GM18502 (cell line): ENCODE measurements at regions not wholly inside any gene's neighbourhood (a gene's known extent, or its start where the extent isn't known, plus 50 kb on each side); places are given as distances from the start of the nearest gene placed in this dataset.
"Not testable (repeated sequence)": the region's sequence is repeated elsewhere in the genome, so short reads cannot be mapped to it uniquely, and the experiment has no call there.

Source experiments
- ATAC-seq: cut with Tn5 transposase; IDR thresholded peaks from one replicate; pipeline ENCODE4 v1.9.1; 2021; ENCODE audit warnings: mild to moderate bottlenecking; ENCODE audit not compliant: unreplicated experiment, poor library complexity

GRCh38 chr1:186775881-186776560 is 52.7 kb upstream of the PLA2G4A start:
- ATAC-seq = no peak

- no peak for ATAC-seq
Observed at GRCh38 chr1:186775036-186775435, 53.7 kb upstream of the PLA2G4A start.

DNA sequence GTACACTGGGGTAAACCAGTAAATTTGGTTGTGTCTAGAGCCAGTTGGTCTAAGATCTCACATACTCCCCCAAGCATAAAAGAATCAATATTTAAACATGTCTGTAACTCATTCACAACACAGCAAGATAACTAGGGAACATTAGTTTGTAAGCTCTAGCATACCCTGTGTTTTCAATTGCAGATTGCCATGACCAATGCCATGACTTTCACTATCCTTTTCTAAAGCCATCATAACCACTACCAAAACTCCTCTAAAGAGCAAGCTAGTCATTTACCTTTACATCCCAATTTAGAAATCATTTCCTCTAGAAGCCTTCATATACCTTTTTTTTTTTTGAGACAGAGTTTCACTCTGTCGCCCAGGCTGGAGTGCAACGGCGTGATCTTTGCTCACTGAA is 56.5 kb upstream of the PLA2G4A start:
- peak; percentile 44 for ATAC-seq

- ATAC-seq = no peak
Observed at GRCh38 chr1:186770421-186770820, 58.3 kb upstream of the PLA2G4A start.

DNA sequence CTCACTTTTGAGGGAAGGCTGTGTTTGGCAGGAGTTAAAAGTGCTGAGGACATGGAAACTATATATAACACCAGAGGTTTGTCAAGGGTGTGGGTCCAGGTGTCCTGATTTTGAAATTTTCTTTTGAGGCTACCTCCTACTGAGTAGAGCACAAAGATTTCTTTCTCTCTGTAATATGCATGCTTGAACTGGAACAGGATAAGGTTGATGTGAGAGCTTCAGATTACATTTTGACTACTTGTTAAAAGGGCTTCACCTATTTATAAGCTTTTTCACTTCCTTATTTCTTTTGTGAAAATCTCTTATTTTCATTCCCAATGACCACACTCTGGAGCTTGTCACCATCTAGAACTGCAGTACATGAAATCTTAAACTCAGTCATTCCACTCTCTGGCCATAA is 59.8 kb upstream of the PLA2G4A start:
- ATAC-seq = peak; percentile 88

- no peak for ATAC-seq
Observed at GRCh38 chr1:186765446-186765845, 63.3 kb upstream of the PLA2G4A start.

DNA sequence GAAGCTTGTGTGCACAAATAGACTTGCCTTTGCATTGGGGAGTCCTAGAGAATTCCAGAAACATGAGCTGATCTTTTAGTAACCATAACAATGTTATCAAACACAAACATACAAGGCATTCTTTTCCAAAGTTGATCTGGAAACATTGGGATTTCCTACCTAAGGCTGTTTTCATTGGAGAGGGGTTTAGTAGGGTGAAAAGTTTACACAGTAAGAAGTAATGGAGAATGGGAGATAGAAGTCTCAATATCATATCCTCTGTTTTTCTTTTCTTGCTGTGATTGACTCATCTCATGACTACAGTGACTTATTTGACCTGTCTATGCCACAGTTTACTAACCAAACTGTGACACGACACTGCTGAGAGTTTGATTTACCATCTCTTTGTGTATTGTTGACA is 65.6 kb upstream of the PLA2G4A start:
- peak; percentile 79 for ATAC-seq

- ATAC-seq = no peak
Observed at GRCh38 chr1:186762653-186763052, 66.1 kb upstream of the PLA2G4A start.

- peak; percentile 58 for ATAC-seq
Observed at GRCh38 chr1:186761358-186761757, 67.4 kb upstream of the PLA2G4A start.

DNA sequence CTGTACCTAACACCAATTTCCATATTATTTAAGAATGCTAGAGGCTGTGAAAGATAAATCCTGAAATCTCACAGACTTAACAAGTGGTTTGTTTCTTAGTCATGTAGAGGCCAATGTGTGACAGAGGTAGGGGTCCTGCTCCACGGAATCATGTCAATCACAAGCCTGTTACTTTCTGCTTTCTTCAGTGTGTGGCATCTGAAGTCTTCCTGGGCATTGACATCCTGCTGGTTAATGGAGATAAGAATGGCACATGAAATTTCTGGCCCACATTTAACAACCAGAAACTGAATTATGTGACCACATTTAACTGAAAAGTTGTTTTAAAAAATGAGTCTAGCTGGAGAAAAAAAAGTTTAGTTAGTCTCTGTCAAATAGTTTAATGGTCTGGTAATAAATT is 68.3 kb upstream of the PLA2G4A start:
- ATAC-seq = no peak

DNA sequence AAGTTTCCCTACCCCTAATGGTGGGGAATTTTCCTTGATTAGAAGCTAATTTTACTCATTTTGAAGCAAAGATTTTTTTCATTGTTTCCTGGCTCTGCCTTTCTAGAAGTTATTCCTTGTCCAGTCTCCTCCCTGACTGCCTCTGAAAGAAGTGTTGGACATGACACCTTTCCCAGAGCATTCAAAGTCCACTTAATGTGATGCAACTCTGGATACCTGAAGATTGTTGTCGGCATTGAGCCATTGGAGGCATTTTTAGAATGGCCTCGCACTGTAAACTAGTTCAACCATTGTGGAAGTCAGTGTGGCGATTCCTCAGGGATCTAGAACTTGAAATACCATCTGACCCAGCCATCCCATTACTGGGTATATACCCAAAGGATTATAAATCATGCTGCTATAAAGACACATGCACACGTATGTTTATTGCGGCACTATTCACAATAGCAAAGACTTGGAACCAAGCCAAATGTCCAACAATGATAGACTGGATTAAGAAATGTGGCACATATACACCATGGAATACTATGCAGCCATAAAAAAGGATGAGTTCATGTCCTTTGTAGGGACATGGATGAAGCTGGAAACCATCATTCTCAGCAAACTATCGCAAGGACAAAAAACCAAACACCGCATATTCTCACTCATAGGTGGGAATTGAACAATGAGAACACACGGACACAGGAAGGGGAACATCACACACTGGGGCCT is 69.7 kb upstream of the PLA2G4A start:
- ATAC-seq = not testable (repeated sequence)

- no peak for ATAC-seq
Observed at GRCh38 chr1:186757851-186758250, 70.9 kb upstream of the PLA2G4A start.

DNA sequence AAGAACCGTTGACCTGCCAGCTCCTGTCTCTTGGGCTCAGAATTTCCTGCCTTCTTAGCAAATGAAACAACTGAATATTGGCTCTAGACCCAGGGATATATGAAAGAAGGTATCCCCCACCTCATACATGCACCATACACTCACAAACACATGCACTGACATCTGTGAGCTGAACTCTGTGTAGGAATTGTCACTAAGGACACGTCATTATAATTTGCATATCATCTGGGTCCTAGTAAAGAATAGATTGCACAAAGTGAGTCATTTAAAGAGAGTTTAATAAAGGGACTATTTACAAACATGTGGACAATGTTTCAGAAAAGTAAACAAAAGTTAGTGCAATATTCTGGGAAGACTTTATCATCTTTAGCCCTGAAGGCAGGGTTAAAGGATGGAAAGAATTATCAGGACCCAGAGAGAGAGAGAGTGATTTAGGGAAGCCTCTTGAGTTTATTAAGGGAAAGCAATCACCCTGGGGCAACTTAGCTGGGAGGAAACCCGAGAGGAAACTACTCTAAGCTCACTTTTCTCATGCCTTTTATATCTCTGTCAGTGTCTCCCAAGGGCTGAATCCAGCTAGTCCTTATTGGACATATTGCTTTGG is 74.1 kb upstream of the PLA2G4A start:
- peak; percentile 64 for ATAC-seq

DNA sequence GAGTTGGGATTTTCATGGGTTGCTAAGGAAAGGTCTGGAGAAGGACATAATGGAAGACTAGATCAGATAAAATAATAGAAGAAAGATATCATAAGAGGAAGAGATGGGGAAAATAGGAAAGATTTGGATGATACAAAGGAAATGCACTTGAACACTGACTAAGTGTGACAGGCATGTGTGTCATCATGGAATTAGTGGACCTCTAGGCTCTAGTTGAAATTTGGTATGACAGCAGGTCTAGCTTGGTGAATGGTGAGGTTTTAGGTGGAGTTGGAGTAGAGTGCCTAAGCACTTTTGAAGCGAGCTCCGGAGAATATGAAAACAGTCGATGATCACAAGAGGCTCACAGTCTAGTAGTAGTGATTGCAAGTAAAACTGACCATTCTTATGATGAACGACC is 73.0 kb upstream of the PTGS2 start:
- ATAC-seq = no peak

GRCh38 chr1:186750257-186750656 is 70.0 kb upstream of the PTGS2 start:
- no peak for ATAC-seq

- ATAC-seq = no peak
Observed at GRCh38 chr1:186749820-186750219, 69.6 kb upstream of the PTGS2 start.

GRCh38 chr1:186747661-186748060 is 67.4 kb upstream of the PTGS2 start:
- no peak for ATAC-seq

- ATAC-seq = no peak
Observed at GRCh38 chr1:186745531-186746146, 65.4 kb upstream of the PTGS2 start.

DNA sequence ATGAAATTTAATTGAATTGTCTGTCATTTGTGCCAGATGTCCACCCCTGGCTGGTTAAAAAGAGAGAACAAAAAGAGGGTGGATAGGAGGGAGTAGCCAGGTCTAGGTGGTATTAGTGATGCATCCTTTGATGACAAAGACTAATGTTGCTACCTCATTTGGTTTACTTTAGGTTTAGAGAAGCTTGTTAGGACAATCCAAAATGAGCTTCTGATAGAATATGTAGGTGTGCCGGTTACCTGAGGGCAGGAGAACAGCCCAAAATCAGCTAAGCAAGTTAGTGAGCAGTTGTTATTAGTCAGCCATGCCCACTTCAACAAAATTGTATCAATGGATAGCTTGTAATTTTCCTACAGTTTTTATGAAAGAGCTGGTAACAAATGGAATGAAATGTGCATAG is 61.4 kb upstream of the PTGS2 start:
- ATAC-seq = no peak

- ATAC-seq = peak; percentile 60
Observed at GRCh38 chr1:186740324-186740723, 60.1 kb upstream of the PTGS2 start.

- no peak for ATAC-seq
Observed at GRCh38 chr1:186739515-186739914, 59.3 kb upstream of the PTGS2 start.
